ENCODE measurements at regions not wholly inside any gene's neighbourhood (a gene's known extent, or its start where the extent isn't known, plus 50 kb on each side); places are given as distances from the start of the nearest gene placed in this dataset.

DNA sequence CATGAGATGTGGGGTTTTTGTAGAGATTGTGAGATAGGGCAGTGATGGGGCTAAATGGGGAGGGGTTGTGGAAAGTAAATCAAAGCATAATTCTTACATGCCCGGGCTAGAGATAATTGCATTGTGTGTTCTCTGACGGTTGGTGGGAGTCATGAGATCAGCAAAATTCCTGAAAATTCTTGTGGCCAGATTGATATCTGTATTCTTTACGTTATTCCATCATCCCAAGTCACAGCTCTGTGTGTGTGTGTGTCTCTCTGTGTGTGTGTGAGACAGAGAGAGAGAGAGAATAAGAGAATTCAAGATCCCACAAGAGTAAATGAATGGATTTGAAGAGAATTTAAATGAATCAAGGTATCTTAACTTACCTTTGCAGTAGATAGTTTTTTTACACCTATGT is 138.6 kb upstream of the ARHGAP20 start:
- TF ChIP-seq POLR2A (IDR thresholded peaks at IDR 0.05) = no peak
- TF ChIP-seq CTCF (IDR thresholded peaks at IDR 0.05) = no peak
